Amniotic stem cell (primary cell): ENCODE measurements at regions not wholly inside any gene's neighbourhood (a gene's known extent, or its start where the extent isn't known, plus 50 kb on each side); places are given as distances from the start of the nearest gene placed in this dataset.
A peak's percentile ranks its signal among the peaks of the same experiment; 100 is the strongest.

Experiments used
- DNase-seq: peaks from one replicate; lab custom pipeline; 2025; lab: John Stamatoyannopoulos, UW

GRCh38 chr7:85074-85882, 107.1 kb upstream of the FAM20C start:
- no peak for DNase-seq

GRCh38 chr7:85883-86515, 106.4 kb upstream of the FAM20C start:
- no peak for DNase-seq

- no peak for DNase-seq
Measured at GRCh38 chr7:86629-87028, 105.7 kb upstream of the FAM20C start.

- DNase-seq: no peak
Measured at GRCh38 chr7:87047-87446, 105.3 kb upstream of the FAM20C start.

- DNase-seq: no peak
Measured at GRCh38 chr7:87671-88070, 104.7 kb upstream of the FAM20C start.

- DNase-seq: no peak
Measured at GRCh38 chr7:88095-88926, 104.1 kb upstream of the FAM20C start.

GRCh38 chr7:88927-89231, 103.5 kb upstream of the FAM20C start:
- no peak for DNase-seq

GRCh38 chr7:89232-90019, 102.9 kb upstream of the FAM20C start:
- peak; percentile 52 for DNase-seq

- DNase-seq: no peak
Measured at GRCh38 chr7:90111-91063, 102.0 kb upstream of the FAM20C start.

GRCh38 chr7:91396-92175, 100.8 kb upstream of the FAM20C start:
- no peak for DNase-seq

GRCh38 chr7:92231-92674, 100.1 kb upstream of the FAM20C start:
- no peak for DNase-seq

- DNase-seq: no peak
Measured at GRCh38 chr7:92888-93672, 99.3 kb upstream of the FAM20C start.

GRCh38 chr7:94251-94801, 98.0 kb upstream of the FAM20C start:
- DNase-seq: no peak

- no peak for DNase-seq
Measured at GRCh38 chr7:95180-95862, 97.0 kb upstream of the FAM20C start.

GRCh38 chr7:95863-96260, 96.5 kb upstream of the FAM20C start:
- no peak for DNase-seq

GRCh38 chr7:96861-97260, 95.5 kb upstream of the FAM20C start:
- DNase-seq: no peak

GRCh38 chr7:97310-97841, 95.0 kb upstream of the FAM20C start:
- DNase-seq: no peak
